IMR-90 (cell line): ENCODE measurements at regions not wholly inside any gene's neighbourhood (a gene's known extent, or its start where the extent isn't known, plus 50 kb on each side); places are given as distances from the start of the nearest gene placed in this dataset.

Experiments used
- ATAC-seq: fragments of 200-7000 bp; cut with Tn5 transposase; 2 replicates; pipeline ENCODE4 v1.9.1; 2020; ENCODE audit warnings: low read depth, mild to moderate bottlenecking, moderate library complexity
- BruUV-seq: library from RNA; stranded (reverse); fragments of 400-500 nt; replicated peaks from 2 replicates; lab custom pipeline; 2021; lab: Mats Ljungman, UMichigan
- CTCF ChIA-PET: fragments of 300-600 bp; formaldehyde crosslinking; extraction: SDS; loops from one replicate; lab custom pipeline; 2021; ENCODE audit warnings: antibody characterized with exemption; lab: Yijun Ruan, JAX
- POLR2A ChIA-PET: fragments of 300-600 bp; sonication (Branson Sonifier 250); formaldehyde crosslinking; loops from one replicate; lab custom pipeline; 2022; ENCODE audit warnings: antibody characterized with exemption; ENCODE audit not compliant: unreplicated experiment; lab: Charles Lee
- DNase-seq: peaks from one replicate; pipeline ENCODE4 v3.0.0; 2013
- H2AFZ ChIP-seq: replicated peaks from 2 replicates; pipeline ENCODE3; 2013; ENCODE audit warnings: low read length, mild to moderate bottlenecking; ENCODE audit not compliant: poor library complexity
- H2AK5ac ChIP-seq: 2 replicates; pipeline ENCODE4 v1.6.1; 2013; ENCODE audit warnings: low read depth, low read length, inconsistent platforms
- H2AK9ac ChIP-seq: replicated peaks from 2 replicates; pipeline ENCODE3; 2013; ENCODE audit warnings: mild to moderate bottlenecking, low read depth, low read length, moderate library complexity; ENCODE audit not compliant: poor library complexity
- H2BK120ac ChIP-seq: 2 replicates; pipeline ENCODE4 v1.6.1; 2013; ENCODE audit warnings: low read depth, low read length, inconsistent platforms
- H2BK15ac ChIP-seq: 3 replicates; pipeline ENCODE4 v1.6.1; 2013; ENCODE audit warnings: low read depth, low read length, inconsistent platforms
- H2BK20ac ChIP-seq: 2 replicates; pipeline ENCODE4 v1.6.1; 2013; ENCODE audit warnings: low read depth, mild to moderate bottlenecking, inconsistent platforms, low read length, moderate library complexity
- H2BK5ac ChIP-seq: 2 replicates; pipeline ENCODE4 v1.6.1; 2013; ENCODE audit warnings: mild to moderate bottlenecking, low read depth, low read length, inconsistent platforms; ENCODE audit not compliant: poor library complexity, severe bottlenecking
- H3K14ac ChIP-seq: replicated peaks from 2 replicates; pipeline ENCODE4 v1.6.1; 2013; ENCODE audit warnings: low read depth, low read length, inconsistent platforms
- H3K18ac ChIP-seq: 2 replicates; pipeline ENCODE4 v1.6.1; 2013; ENCODE audit warnings: low read depth, low read length, control low read depth
- H3K23ac ChIP-seq: 2 replicates; pipeline ENCODE4 v1.6.1; 2013; ENCODE audit warnings: low read depth, low read length, inconsistent platforms
- H3K27ac ChIP-seq: 2 replicates; pipeline ENCODE4 v1.5.1; 2013; ENCODE audit warnings: mild to moderate bottlenecking, control low read depth, low read length; ENCODE audit not compliant: insufficient read depth
- H3K27me3 ChIP-seq: 2 replicates; pipeline ENCODE4 v1.6.1; 2013; ENCODE audit warnings: low read length; ENCODE audit not compliant: control insufficient read depth, insufficient read depth
- H3K36me3 ChIP-seq: 2 replicates; pipeline ENCODE4 v1.6.1; 2013; ENCODE audit warnings: low read length, mixed read lengths; ENCODE audit not compliant: control insufficient read depth, insufficient read depth
- H3K4ac ChIP-seq: 2 replicates; pipeline ENCODE4 v1.6.1; 2013; ENCODE audit warnings: low read depth, low read length, inconsistent platforms
- H3K4me1 ChIP-seq: 2 replicates; pipeline ENCODE4 v1.6.1; 2013; ENCODE audit warnings: low read length, mixed read lengths; ENCODE audit not compliant: control insufficient read depth, insufficient read depth
- H3K4me2 ChIP-seq: 2 replicates; pipeline ENCODE4 v1.6.1; 2013; ENCODE audit warnings: low read depth, mild to moderate bottlenecking, control low read depth, low read length, moderate library complexity
- H3K4me3 ChIP-seq: 2 replicates; pipeline ENCODE4 v1.5.1; 2013; ENCODE audit warnings: low read depth, mild to moderate bottlenecking, control low read depth, low read length, moderate library complexity; ENCODE audit not compliant: insufficient read depth
- H3K56ac ChIP-seq: 2 replicates; pipeline ENCODE4 v1.6.1; 2013; ENCODE audit warnings: low read length, inconsistent platforms; ENCODE audit not compliant: insufficient read depth; ENCODE audit errors: extremely low read depth
- H3K79me1 ChIP-seq, 2 experiments: 2 replicates each; pipeline ENCODE4 v1.6.1; 2013; ENCODE audit warnings: low read length in 2 of 2, inconsistent platforms in 1 of 2, low read depth in 1 of 2
- H3K9ac ChIP-seq: 2 replicates; pipeline ENCODE4 v1.6.1; 2013; ENCODE audit warnings: low read depth, low read length, control low read depth
- H3K9me1 ChIP-seq: 2 replicates; pipeline ENCODE4 v1.6.1; 2013; ENCODE audit warnings: low read length, inconsistent platforms; ENCODE audit not compliant: insufficient read depth
- H3K9me3 ChIP-seq: 2 replicates; pipeline ENCODE4 v1.6.1; 2013; ENCODE audit warnings: low read length; ENCODE audit not compliant: control insufficient read depth, insufficient read depth
- H4K20me1 ChIP-seq: 2 replicates; pipeline ENCODE4 v1.6.1; 2013; ENCODE audit warnings: low read length, inconsistent platforms; ENCODE audit not compliant: insufficient read depth
- H4K5ac ChIP-seq: 2 replicates; pipeline ENCODE4 v1.6.1; 2013; ENCODE audit warnings: mild to moderate bottlenecking, low read depth, low read length, control low read depth
- H4K8ac ChIP-seq, 2 experiments: 2 replicates each; pipeline ENCODE4 v1.6.1; 2013; ENCODE audit warnings: low read depth in 2 of 2, low read length in 2 of 2, control low read depth in 1 of 2, inconsistent platforms in 1 of 2
- H4K91ac ChIP-seq: 2 replicates; pipeline ENCODE4 v1.6.1; 2013; ENCODE audit warnings: low read depth, low read length, inconsistent platforms; ENCODE audit not compliant: insufficient read depth
- BHLHE40 ChIP-seq: fragments of 150-350 bp; IDR thresholded peaks from 2 replicates; pipeline ENCODE4 v1.6.1; 2016; ENCODE audit warnings: mild to moderate bottlenecking, low read depth, low read length
- CEBPB ChIP-seq: IDR thresholded peaks from 2 replicates; pipeline ENCODE4 v1.6.1; 2012; ENCODE audit warnings: low read depth, low read length, improper control_type of control experiment
- WGBS, 2 experiments: methylation state at CpG; one replicate each; pipeline versions ENCODE4 v1.1.5 to v1.1.7; 2013; ENCODE audit warnings: missing lambda C conversion rate in 2 of 2; ENCODE audit not compliant: insufficient read length in 1 of 2; ENCODE audit errors: extremely low coverage in 2 of 2; 5-methylcytosine and 5-hydroxymethylcytosine counted together
- dilution Hi-C: fragments of 300-500 bp; cut with HindIII; formaldehyde crosslinking; loops from one replicate; pipeline ENCODE4 v1.14.3; 2018; ENCODE audit warnings: low sequenced_read_pairs; ENCODE audit not compliant: unreplicated experiment
- in situ Hi-C: fragments of 300-500 bp; cut with MboI; formaldehyde crosslinking; loops from 3 replicates; pipeline ENCODE4 v1.14.3; 2019; ENCODE audit warnings: low sequenced_read_pairs, inconsistent platforms, mixed read lengths
- intact Hi-C: fragments of 100-400 bp; cut with micrococcal nuclease; formaldehyde crosslinking; loops from 2 replicates; pipeline ENCODE4 v1.10.0; 2022

DNA sequence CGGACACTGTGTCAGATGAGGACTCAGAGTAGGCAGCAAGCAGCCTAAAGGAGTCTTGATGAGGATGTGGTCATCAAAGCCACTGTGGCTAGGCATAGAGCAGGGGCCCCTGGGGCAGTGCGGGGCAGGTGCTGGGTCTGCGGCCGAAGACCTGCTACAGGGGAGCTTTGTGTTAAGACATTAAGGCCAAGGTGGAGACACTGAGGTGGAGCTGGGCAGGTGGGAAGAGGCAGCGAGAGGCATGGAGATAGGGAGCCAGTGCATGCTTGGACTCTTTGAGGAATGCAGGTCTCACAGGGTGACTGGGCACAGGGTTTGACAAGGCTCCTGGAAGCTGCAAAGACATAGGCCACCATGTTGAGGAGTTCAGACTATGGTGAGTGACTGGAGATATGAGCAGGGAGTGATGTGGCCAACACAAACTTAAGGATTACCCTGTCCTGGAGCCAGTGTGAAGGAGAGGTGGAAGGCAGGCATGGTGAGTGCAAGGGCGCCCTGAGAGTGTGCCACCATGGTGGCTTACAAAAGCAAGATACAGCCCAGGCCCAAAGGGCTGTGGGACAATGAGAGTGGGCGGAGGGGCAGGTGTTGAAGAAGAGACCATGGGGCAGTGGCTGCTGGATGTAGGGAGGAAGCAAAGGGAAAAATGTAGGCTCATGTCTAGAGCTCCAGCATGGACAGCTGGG lies 450.9 kb upstream of the HS6ST1 start:
- no peaks in the 10 kb centered on the region for H3K9me3 ChIP-seq
- CTCF ChIA-PET: no interaction called here
- no peak overlapping the region for H4K5ac ChIP-seq
- no peak overlapping the region for H2AK9ac ChIP-seq
- DNase-seq (no peak), ATAC-seq (no peak)
- no peak overlapping the region for H3K27ac ChIP-seq
- H3K27me3 ChIP-seq: peaks cover 3% of the 10 kb centered on the region; the same call in 1 of the 2 replicates
- no peak overlapping the region for H2BK20ac ChIP-seq
- no peak overlapping the region for H2AK5ac ChIP-seq
- H3K4me1 ChIP-seq: no peaks in the 10 kb centered on the region
- intact Hi-C loops: no loop called here
- no peak overlapping the region for H3K4me2 ChIP-seq
- H3K14ac ChIP-seq: no peak overlapping the region
- no peak overlapping the region for H2BK5ac ChIP-seq
- H2AFZ ChIP-seq: no peak overlapping the region
- in situ Hi-C loops: no loop called here
- no peak overlapping the region for H4K91ac ChIP-seq
- H3K23ac ChIP-seq: no peak overlapping the region
- H2BK15ac ChIP-seq: no peak overlapping the region
- no peak overlapping the region for H3K4ac ChIP-seq
- H3K9me1 ChIP-seq: no peaks in the 10 kb centered on the region
- no peak for TF ChIP-seq CEBPB
- no peak for TF ChIP-seq BHLHE40
- dilution Hi-C loops: no loop called here
- no peak overlapping the region for H3K4me3 ChIP-seq
- BruUV-seq: no TSS peak
- H3K9ac ChIP-seq: no peak overlapping the region
- POLR2A ChIA-PET: no interaction called here
- H4K8ac ChIP-seq: no peak overlapping the region
- no peaks in the 10 kb centered on the region for H3K79me1 ChIP-seq
- H3K56ac ChIP-seq: no peak overlapping the region
- no peaks in the 10 kb centered on the region for H4K20me1 ChIP-seq
- no peak overlapping the region for H3K18ac ChIP-seq
- H3K36me3 ChIP-seq: no peaks in the 10 kb centered on the region
- WGBS, 2 experiments: 85% methylated on average over 4 of the region's 7 CpGs; no CpG with 5 or more reads in 1 of the 2 experiments
- no peak overlapping the region for H2BK120ac ChIP-seq
